HCT116 (cell line): ENCODE measurements at regions not wholly inside any gene's neighbourhood (a gene's known extent, or its start where the extent isn't known, plus 50 kb on each side); places are given as distances from the start of the nearest gene placed in this dataset.

Experiments
- ATAC-seq: fragments of 200-7000 bp; cut with Tn5 transposase; 2 replicates; pipeline ENCODE4 v1.9.1; 2020; ENCODE audit warnings: mild to moderate bottlenecking, moderate library complexity
- BruUV-seq: library from RNA; stranded (reverse); fragments of 400-500 nt; replicated peaks from 2 replicates; lab custom pipeline; 2021; lab: Mats Ljungman, UMichigan
- CTCF ChIA-PET: fragments of 300-600 bp; sonication (Branson Sonifier 250); formaldehyde crosslinking; loops from one replicate; lab custom pipeline; 2021; ENCODE audit warnings: antibody characterized with exemption; lab: Charles Lee
- POLR2A ChIA-PET: fragments of 300-600, 350-600 bp; sonication (Branson Sonifier 250); formaldehyde crosslinking; loops from one replicate; lab custom pipeline; 2021; ENCODE audit warnings: antibody characterized with exemption; lab: Charles Lee
- RAD21 ChIA-PET, 2 experiments: fragments of 300-600 bp; sonication (Branson Sonifier 250); formaldehyde crosslinking; loops; one replicate each; lab custom pipeline; 2023; ENCODE audit warnings: low total read pairs in 2 of 2; ENCODE audit not compliant: uncharacterized antibody in 2 of 2, unreplicated experiment in 2 of 2, low non-redundant PET in 1 of 2; lab: Charles Lee
- DNase-seq: peaks from one replicate; pipeline ENCODE4 v3.0.0-alpha.2; 2010; ENCODE audit warnings: low read depth, low spot score
- H2AFZ ChIP-seq: fragments of 200-600 bp; shearing (Covaris generic), sonication (generic); 2 replicates; pipeline ENCODE4 v1.6.1; 2017; ENCODE audit warnings: low read depth, mixed run types, mixed read lengths, antibody characterized with exemption, low read length; ENCODE audit not compliant: poor library complexity, severe bottlenecking
- H3K27ac ChIP-seq: 2 replicates; pipeline ENCODE4 v1.5.1; 2012; ENCODE audit warnings: low read depth, low read length
- H3K27me3 ChIP-seq: fragments of 200-600 bp; sonication (generic); 2 replicates; pipeline ENCODE4 v1.6.1; 2016; ENCODE audit warnings: mixed run types, low read length, mixed read lengths; ENCODE audit not compliant: insufficient read depth
- H3K36me3 ChIP-seq, 2 experiments: fragments of 200-500 bp in 1 of 2; fragments of 200-600 bp in 1 of 2; sonication (Bioruptor generic) in 1 of 2; sonication (generic) in 1 of 2; 2 replicates each; pipeline versions ENCODE4 v1.5.1 to v1.6.1; 2014 to 2016; ENCODE audit warnings: low read length in 2 of 2, inconsistent platforms in 1 of 2, mixed read lengths in 1 of 2, mixed run types in 1 of 2; ENCODE audit not compliant: insufficient read depth in 2 of 2, control insufficient read depth in 1 of 2
- H3K4me1 ChIP-seq, 2 experiments: fragments of 200-600 bp in 1 of 2; sonication (generic) in 1 of 2; 2 replicates each; pipeline versions ENCODE4 v1.5.1 to v1.6.1; 2012 to 2017; ENCODE audit warnings: low read length in 2 of 2, inconsistent platforms in 1 of 2, mild to moderate bottlenecking in 1 of 2, mixed read lengths in 1 of 2, mixed run types in 1 of 2, moderate library complexity in 1 of 2; ENCODE audit not compliant: insufficient read depth in 2 of 2, control insufficient read depth in 1 of 2
- H3K4me2 ChIP-seq: fragments of 200-600 bp; sonication (generic); 2 replicates; pipeline ENCODE4 v1.6.1; 2017; ENCODE audit warnings: mixed run types, low read length, mixed read lengths
- H3K4me3 ChIP-seq, 2 experiments: fragments of 200-600 bp in 1 of 2; sonication (generic) in 1 of 2; replicated peaks in 1 of 2; 2 replicates each; pipeline ENCODE4 v1.5.1; 2011 to 2016; ENCODE audit warnings: low read length in 2 of 2, control low read depth in 1 of 2, low read depth in 1 of 2, mild to moderate bottlenecking in 1 of 2, mixed read lengths in 1 of 2, mixed run types in 1 of 2
- H3K79me2 ChIP-seq: fragments of 200-600 bp; sonication (generic); 2 replicates; pipeline ENCODE4 v1.6.1; 2017; ENCODE audit warnings: mild to moderate bottlenecking, mixed run types, low read length, moderate library complexity, mixed read lengths; ENCODE audit not compliant: insufficient read depth
- H3K9ac ChIP-seq: fragments of 200-600 bp; sonication (generic); 2 replicates; pipeline ENCODE4 v1.6.1; 2016; ENCODE audit warnings: low read length, mixed read lengths
- H3K9me2 ChIP-seq: fragments of 200-600 bp; sonication (generic), shearing (Covaris generic); 2 replicates; pipeline ENCODE4 v1.6.1; 2017; ENCODE audit warnings: mixed run types, mild to moderate bottlenecking, moderate library complexity; ENCODE audit not compliant: insufficient read depth
- H3K9me3 ChIP-seq, 2 experiments: fragments of 200-500 bp in 1 of 2; fragments of 200-600 bp in 1 of 2; sonication (Bioruptor generic) in 1 of 2; sonication (generic) in 1 of 2; 2 replicates each; pipeline ENCODE4 v1.6.1; 2014 to 2017; ENCODE audit warnings: low read length in 2 of 2, mixed read lengths in 2 of 2, inconsistent platforms in 1 of 2, low read depth in 1 of 2, mild to moderate bottlenecking in 1 of 2, mixed run types in 1 of 2, moderate library complexity in 1 of 2; ENCODE audit not compliant: control insufficient read depth in 1 of 2, insufficient read depth in 1 of 2
- H4K20me1 ChIP-seq: fragments of 200-600 bp; sonication (generic), shearing (Covaris generic); 2 replicates; pipeline ENCODE4 v1.6.1; 2017; ENCODE audit warnings: mixed run types, mild to moderate bottlenecking, moderate library complexity; ENCODE audit not compliant: insufficient read depth
- CEBPB ChIP-seq: IDR thresholded peaks from 2 replicates; pipeline ENCODE4 v1.6.1; 2012; ENCODE audit warnings: low read depth
- EGR1 ChIP-seq: IDR thresholded peaks from 2 replicates; pipeline ENCODE4 v1.6.1; 2012; ENCODE audit warnings: low read depth
- ELF1 ChIP-seq: IDR thresholded peaks from 2 replicates; pipeline ENCODE4 v1.6.1; 2012; ENCODE audit warnings: low read depth, borderline replicate concordance
- EZH2phosphoT487 ChIP-seq: fragments of 200-600 bp; IDR thresholded peaks from 2 replicates; pipeline ENCODE4 v1.6.1; 2018; ENCODE audit warnings: antibody characterized with exemption, borderline replicate concordance
- JUND ChIP-seq: IDR thresholded peaks from 2 replicates; pipeline ENCODE4 v1.6.1; 2012
- POLR2A ChIP-seq: IDR thresholded peaks from 2 replicates; pipeline ENCODE4 v1.7.0; 2011; ENCODE audit warnings: borderline replicate concordance; ENCODE audit not compliant: insufficient read depth, insufficient read length; ENCODE audit errors: extremely low read depth
- POLR2AphosphoS5 ChIP-seq: IDR thresholded peaks from 2 replicates; pipeline ENCODE4 v1.6.1; 2011; ENCODE audit warnings: mild to moderate bottlenecking, low read depth, low read length, moderate library complexity
- RAD21 ChIP-seq: IDR thresholded peaks from 2 replicates; pipeline ENCODE4 v1.6.1; 2012; ENCODE audit warnings: low read depth, mild to moderate bottlenecking
- REST ChIP-seq: IDR thresholded peaks from 2 replicates; pipeline ENCODE4 v1.6.1; 2012; ENCODE audit warnings: low read depth
- SIN3A ChIP-seq: IDR thresholded peaks from 2 replicates; pipeline ENCODE4 v1.6.1; 2012; ENCODE audit warnings: low read depth
- SP1 ChIP-seq: IDR thresholded peaks from 2 replicates; pipeline ENCODE4 v1.6.1; 2012; ENCODE audit warnings: low read depth
- SRF ChIP-seq: IDR thresholded peaks from 2 replicates; pipeline ENCODE4 v1.6.1; 2012; ENCODE audit warnings: low read depth
- YY1 ChIP-seq: IDR thresholded peaks from 2 replicates; pipeline ENCODE4 v1.6.1; 2011; ENCODE audit warnings: low read length, low read depth, moderate library complexity, mild to moderate bottlenecking; ENCODE audit not compliant: insufficient replicate concordance; ENCODE audit errors: extremely low read depth
- ZBTB33 ChIP-seq: IDR thresholded peaks from 2 replicates; pipeline ENCODE4 v1.6.1; 2011; ENCODE audit warnings: mild to moderate bottlenecking, low read length, moderate library complexity; ENCODE audit not compliant: insufficient replicate concordance; ENCODE audit errors: extremely low read depth
- intact Hi-C: fragments of 100-400 bp; cut with micrococcal nuclease; formaldehyde crosslinking; loops from 2 replicates; pipeline ENCODE4 v1.10.0; 2022

DNA sequence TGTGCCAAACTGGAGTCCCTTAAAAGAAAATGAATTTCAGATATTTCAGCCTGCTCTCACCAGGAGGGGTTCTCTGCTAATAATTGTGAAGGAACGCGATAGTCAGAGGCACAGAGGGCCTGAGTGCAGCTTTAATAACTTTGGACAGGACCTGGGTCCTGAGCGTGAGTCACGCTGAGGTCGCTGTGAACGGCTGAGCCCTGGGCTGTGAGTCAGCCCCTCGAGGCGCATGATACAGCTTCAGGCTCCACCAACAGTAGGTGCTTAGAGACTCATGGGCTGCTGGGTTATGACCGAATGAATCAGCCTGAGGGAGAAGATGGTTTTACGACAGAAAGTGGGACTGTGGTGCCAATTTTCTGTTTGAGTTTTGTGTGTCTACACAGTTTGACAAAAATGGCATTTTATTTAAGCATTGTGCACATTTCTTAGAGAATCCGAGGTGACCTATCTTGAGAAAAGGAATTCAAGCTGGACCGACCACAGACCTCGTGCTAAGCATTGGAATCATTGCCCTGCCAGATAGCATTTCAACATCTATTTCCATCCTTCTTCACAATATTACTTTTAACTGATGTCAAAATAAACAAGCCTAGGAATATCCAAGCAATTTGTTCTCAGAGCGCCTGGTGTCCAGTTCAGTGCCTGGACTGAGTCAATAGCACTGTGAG is 183.0 kb downstream of the THBS2 start (continued):
- TF ChIP-seq ZBTB33 = no peak
- TF ChIP-seq JUND = peak; percentile 94
- TF ChIP-seq RAD21 = peak; percentile 59
- peak; percentile 51; the same call in 1 of the 2 replicates for TF ChIP-seq POLR2AphosphoS5
- TF ChIP-seq ELF1 = no peak
- TF ChIP-seq, all 23 proteins: peak for 9

GRCh38 chr6:169069356-169069755 is 184.3 kb downstream of the THBS2 start:
- H3K27me3 ChIP-seq = no peaks in the 10 kb centered on the region
- RAD21 ChIA-PET = no interaction called here

More at GRCh38 chr6:169069356-169069755, 184.3 kb downstream of the THBS2 start:
- no peak overlapping the region for H3K27ac ChIP-seq
- ChIA-PET CTCF (no interaction called here), POLR2A (no interaction called here)
- no peaks in the 10 kb centered on the region for H3K9me3 ChIP-seq
- H3K36me3 ChIP-seq = no peaks in the 10 kb centered on the region
- H3K9ac ChIP-seq = no peak overlapping the region
- no peak overlapping the region for H3K4me3 ChIP-seq
- peaks cover 6 to 18% of the 10 kb centered on the region in 2 experiments; a peak in 3 of 4 replicates for H3K4me1 ChIP-seq
- H3K9me2 ChIP-seq = no peaks in the 10 kb centered on the region
- no peaks in the 10 kb centered on the region for H4K20me1 ChIP-seq
- ATAC-seq (no peak), DNase-seq (no peak)
- no peak overlapping the region for H2AFZ ChIP-seq
- no peak for TF ChIP-seq RAD21
- TF ChIP-seq SP1 = no peak
- no peak for TF ChIP-seq EZH2phosphoT487
- TF ChIP-seq SRF = no peak
- TF ChIP-seq YY1 = no peak
- no peak for TF ChIP-seq EGR1
- TF ChIP-seq CEBPB = no peak
- TF ChIP-seq REST = no peak
- no peak for TF ChIP-seq SIN3A
- no peak for TF ChIP-seq ZBTB33
- TF ChIP-seq POLR2A = no peak
- H3K79me2 ChIP-seq = no peaks in the 10 kb centered on the region
- BruUV-seq = no TSS peak
- no peak overlapping the region for H3K4me2 ChIP-seq
- intact Hi-C loops = no loop called here
